RWPE2 (cell line): ENCODE measurements at regions not wholly inside any gene's neighbourhood (a gene's known extent, or its start where the extent isn't known, plus 50 kb on each side); places are given as distances from the start of the nearest gene placed in this dataset.

ENCODE experiments used
- ATAC-seq: fragments of 200-7000 bp; cut with Tn5 transposase; 3 replicates; pipeline ENCODE4 v1.9.1; 2021; ENCODE audit warnings: low read depth
- DNase-seq: peaks from one replicate; pipeline ENCODE4 v3.0.0-alpha.2; 2020; ENCODE audit warnings: low spot score
- H3K27ac ChIP-seq: fragments of 450-650 bp; 2 replicates; pipeline ENCODE4 v1.5.1; 2017; ENCODE audit warnings: mild to moderate bottlenecking; ENCODE audit not compliant: poor library complexity, severe bottlenecking
- H3K27me3 ChIP-seq: fragments of 250-450 bp; sonication (Bioruptor Pico); 2 replicates; pipeline ENCODE4 v1.5.1; 2021; ENCODE audit warnings: mild to moderate bottlenecking, moderate library complexity; ENCODE audit not compliant: insufficient read depth, poor library complexity, severe bottlenecking
- H3K36me3 ChIP-seq: fragments of 250-450 bp; sonication (Bioruptor Pico); 2 replicates; pipeline ENCODE4 v1.5.1; 2020; ENCODE audit warnings: low read depth, mild to moderate bottlenecking, moderate library complexity
- H3K4me1 ChIP-seq: fragments of 250-450 bp; sonication (Bioruptor Pico); 2 replicates; pipeline ENCODE4 v1.5.1; 2021; ENCODE audit warnings: mild to moderate bottlenecking, moderate library complexity; ENCODE audit not compliant: insufficient read depth, poor library complexity, severe bottlenecking
- H3K4me3 ChIP-seq: fragments of 250-450 bp; sonication (Bioruptor Pico); 2 replicates; pipeline ENCODE4 v1.5.1; 2021; ENCODE audit warnings: mild to moderate bottlenecking, moderate library complexity; ENCODE audit not compliant: severe bottlenecking
- H3K9me3 ChIP-seq: fragments of 250-450 bp; sonication (Bioruptor Pico); 2 replicates; pipeline ENCODE4 v1.5.1; 2021; ENCODE audit warnings: mild to moderate bottlenecking, moderate library complexity; ENCODE audit not compliant: severe bottlenecking
- TF ChIP-seq, protein P1 (sequence below): fragments of 450-650 bp; IDR thresholded peaks from one replicate; pipeline ENCODE4 v1.5.1; 2017; ENCODE audit warnings: mild to moderate bottlenecking, moderate library complexity; ENCODE audit not compliant: poor library complexity, severe bottlenecking

DNA sequence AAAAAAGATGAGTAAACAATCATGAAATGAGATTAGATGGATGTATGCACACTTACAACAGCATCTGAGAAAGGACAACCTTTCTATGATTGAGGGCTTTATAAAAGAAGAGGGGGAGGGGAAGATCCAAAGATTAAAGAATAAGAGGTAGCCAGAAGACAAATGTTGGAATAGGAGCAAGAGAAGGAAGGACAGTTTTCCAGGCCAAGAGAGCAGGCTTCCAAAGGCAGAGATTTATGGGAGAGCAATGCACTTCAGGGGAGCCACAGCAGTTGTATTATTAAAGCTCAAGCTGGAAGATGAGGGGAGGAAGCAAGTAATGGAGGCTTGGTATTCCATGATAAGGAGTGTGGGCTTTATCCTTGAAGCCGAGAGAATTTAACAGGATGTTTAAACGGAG lies 110.3 kb upstream of the PTPN13 start:
- TF ChIP-seq, protein P1, sequence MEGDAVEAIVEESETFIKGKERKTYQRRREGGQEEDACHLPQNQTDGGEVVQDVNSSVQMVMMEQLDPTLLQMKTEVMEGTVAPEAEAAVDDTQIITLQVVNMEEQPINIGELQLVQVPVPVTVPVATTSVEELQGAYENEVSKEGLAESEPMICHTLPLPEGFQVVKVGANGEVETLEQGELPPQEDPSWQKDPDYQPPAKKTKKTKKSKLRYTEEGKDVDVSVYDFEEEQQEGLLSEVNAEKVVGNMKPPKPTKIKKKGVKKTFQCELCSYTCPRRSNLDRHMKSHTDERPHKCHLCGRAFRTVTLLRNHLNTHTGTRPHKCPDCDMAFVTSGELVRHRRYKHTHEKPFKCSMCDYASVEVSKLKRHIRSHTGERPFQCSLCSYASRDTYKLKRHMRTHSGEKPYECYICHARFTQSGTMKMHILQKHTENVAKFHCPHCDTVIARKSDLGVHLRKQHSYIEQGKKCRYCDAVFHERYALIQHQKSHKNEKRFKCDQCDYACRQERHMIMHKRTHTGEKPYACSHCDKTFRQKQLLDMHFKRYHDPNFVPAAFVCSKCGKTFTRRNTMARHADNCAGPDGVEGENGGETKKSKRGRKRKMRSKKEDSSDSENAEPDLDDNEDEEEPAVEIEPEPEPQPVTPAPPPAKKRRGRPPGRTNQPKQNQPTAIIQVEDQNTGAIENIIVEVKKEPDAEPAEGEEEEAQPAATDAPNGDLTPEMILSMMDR, result no peak
- H3K27ac ChIP-seq, result no peak overlapping the region
- DNase-seq, result no peak

DNA sequence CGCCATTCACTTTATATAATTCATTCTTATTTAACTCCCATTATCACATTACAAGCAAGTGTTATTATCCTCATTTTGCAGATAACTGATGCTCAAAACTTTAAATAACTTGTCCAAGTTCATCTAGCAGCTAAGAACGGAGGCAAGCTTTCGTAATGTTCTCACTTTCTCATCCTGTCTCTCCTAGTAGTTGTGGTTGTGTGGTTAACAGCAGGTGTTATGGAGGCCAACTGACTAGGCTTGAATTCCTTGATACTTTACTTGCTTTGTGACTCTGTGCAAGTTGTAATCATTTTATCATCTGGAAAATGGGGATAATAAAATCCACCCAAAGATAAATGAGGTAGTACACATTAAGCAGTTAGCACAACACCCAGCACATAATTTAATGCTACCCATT lies 109.9 kb upstream of the PTPN13 start:
- Histone ChIP-seq H3K36me3 (no peaks in the 10 kb centered on the region), H3K27me3 (no peaks in the 10 kb centered on the region), H3K9me3 (no peaks in the 10 kb centered on the region), H3K4me3 (no peak overlapping the region), H3K4me1 (no peaks in the 10 kb centered on the region), H3K27ac (no peak overlapping the region)
- DNase-seq (no peak), ATAC-seq (no peak)
- TF ChIP-seq, protein P1, result no peak

More for the DNA sequence above, 110.3 kb upstream of the PTPN13 start:
- no peak overlapping the region for H3K4me3 ChIP-seq
- no peak for ATAC-seq
- H3K27me3 ChIP-seq, result no peaks in the 10 kb centered on the region
- H3K36me3 ChIP-seq, result no peaks in the 10 kb centered on the region
- H3K4me1 ChIP-seq, result no peaks in the 10 kb centered on the region
- H3K9me3 ChIP-seq, result no peaks in the 10 kb centered on the region

DNA sequence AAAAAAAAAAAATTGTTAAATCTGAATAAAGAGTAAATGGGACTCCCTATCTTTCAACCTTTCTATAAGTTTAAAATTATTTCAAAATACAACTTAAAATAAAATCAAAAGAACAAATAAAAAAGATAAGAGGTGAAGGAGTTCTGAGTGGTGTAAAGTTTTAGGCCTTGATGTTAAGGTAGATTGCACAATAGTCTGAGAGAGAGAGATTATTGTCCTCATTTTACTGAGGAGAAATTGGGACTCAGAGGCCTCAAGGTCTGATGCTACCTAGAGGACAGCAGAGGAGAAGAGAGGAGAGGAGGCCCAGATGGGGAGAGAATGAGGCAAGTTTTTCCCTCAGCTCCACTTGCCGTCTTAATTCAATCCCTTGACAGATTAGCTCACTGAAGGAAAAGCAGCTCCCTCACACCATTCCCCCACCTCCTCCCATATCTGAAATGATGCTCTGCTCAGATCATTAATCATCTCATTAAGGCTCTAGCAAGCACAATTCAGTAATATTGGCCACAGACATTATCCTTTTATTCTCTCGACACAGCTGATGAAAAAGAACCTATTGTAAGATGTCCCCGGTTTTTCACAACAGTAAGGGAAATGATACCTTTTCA lies 106.3 kb upstream of the PTPN13 start:
- DNase-seq, result no peak
- TF ChIP-seq, protein P1, result no peak

DNA sequence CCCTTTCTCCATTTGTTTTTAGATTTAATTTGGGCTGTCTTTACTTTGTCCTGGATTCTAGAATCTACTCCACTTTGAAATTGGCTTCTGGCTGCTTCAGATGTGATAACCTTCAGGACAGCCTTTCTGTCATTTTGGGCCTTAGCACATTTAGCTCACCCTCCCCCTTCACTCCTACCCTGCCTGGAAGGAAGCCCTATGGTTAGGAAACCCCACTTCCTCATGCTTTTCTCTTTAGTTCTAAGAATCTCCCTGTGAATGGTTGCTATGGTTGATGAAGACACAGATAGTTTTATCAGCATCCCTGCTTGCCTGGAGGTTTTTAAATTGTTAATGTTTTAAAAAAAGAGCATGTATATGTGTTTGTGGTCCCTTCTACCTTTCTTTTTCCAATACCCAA lies 100.7 kb upstream of the PTPN13 start:
- no peak for DNase-seq
- TF ChIP-seq, protein P1, result no peak
- no peaks in the 10 kb centered on the region for H3K9me3 ChIP-seq
- no peaks in the 10 kb centered on the region for H3K27me3 ChIP-seq
- ATAC-seq, result no peak
- H3K36me3 ChIP-seq, result no peaks in the 10 kb centered on the region
- H3K4me3 ChIP-seq, result no peak overlapping the region
- no peak overlapping the region for H3K27ac ChIP-seq
- peaks cover 25% of the 10 kb centered on the region for H3K4me1 ChIP-seq

More for the DNA sequence above, 106.3 kb upstream of the PTPN13 start:
- no peaks in the 10 kb centered on the region for H3K4me1 ChIP-seq
- no peak overlapping the region for H3K27ac ChIP-seq
- no peak for ATAC-seq
- no peaks in the 10 kb centered on the region for H3K27me3 ChIP-seq
- H3K36me3 ChIP-seq, result no peaks in the 10 kb centered on the region
- H3K4me3 ChIP-seq, result no peak overlapping the region
- no peaks in the 10 kb centered on the region for H3K9me3 ChIP-seq

DNA sequence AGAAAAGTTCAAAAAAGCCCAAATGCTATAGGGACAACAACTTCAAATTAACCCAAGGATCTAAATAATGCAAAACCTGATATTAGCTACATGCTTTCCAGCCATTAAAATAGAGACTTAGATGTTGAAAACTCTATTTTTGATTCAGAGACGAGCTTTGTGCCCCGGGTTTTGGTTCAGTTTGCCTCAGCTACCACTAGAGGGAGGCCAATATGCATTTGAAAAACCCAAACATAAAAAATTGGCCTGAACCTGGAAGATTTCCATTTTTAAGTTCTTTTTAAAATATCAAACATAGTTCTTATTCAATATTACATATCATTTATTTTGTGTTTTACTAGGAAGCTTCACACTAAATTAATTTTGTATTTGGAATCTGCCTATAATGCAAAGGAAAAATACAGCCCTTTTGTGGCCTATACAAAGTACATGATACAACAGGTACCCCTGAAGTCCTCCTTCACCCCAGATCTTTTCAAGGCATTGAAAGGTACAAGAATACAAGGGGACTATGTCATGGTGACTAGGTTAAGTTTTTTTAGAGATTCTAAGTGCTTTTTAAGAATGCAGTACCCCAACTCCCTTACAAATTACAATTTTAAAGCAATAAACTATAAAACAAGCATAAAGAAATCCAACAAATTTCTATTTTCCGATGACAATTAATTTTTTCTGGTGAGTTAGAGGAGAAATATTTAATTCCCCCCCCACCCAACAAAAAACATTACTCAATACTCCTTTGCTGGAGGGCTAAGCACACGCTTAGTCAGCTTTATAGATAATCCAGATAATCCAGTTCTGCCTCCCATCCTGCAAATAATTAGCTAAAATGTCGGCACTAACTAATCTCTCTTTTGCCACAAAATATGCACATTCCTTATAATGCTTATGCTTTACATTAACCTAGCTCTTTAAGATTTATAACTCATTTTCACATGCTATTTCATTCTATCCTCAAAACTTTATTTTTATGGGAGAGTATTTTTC lies 97.7 kb upstream of the PTPN13 start:
- H3K27ac ChIP-seq, result peak overlapping the region; percentile 64
- peak; percentile 26; the same call in 2 of the 3 replicates for ATAC-seq
- no peak for DNase-seq

More for the DNA sequence above, 97.7 kb upstream of the PTPN13 start:
- TF ChIP-seq, protein P1, result peak; percentile 94
- peaks cover 31% of the 10 kb centered on the region for H3K4me1 ChIP-seq
- H3K4me3 ChIP-seq, result no peak overlapping the region
- H3K36me3 ChIP-seq, result no peaks in the 10 kb centered on the region
- H3K9me3 ChIP-seq, result no peaks in the 10 kb centered on the region
- H3K27me3 ChIP-seq, result no peaks in the 10 kb centered on the region
